ENCODE measurements at regions not wholly inside any gene's neighbourhood (a gene's known extent, or its start where the extent isn't known, plus 50 kb on each side); places are given as distances from the start of the nearest gene placed in this dataset.

DNA sequence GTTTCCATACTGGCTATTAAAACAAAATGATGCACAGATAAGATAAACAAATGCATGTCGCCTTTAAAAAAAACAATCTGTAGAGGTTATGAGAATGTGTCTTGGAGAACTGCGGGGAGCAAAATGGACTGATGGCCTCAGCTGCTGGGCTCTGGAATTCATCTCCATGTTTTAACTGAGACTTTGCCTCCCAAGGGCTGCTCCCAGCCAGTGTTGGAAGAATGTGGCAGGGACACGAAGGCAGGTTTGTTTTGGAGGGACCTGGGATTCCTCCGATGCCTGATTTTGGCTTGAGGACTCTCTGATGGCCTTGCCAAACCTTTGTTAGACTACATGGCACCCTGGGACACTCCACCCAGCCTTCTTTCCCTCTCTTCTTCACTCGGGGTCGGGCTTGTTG, 83.5 kb upstream of the AP1S2 start:
- H3K9me1 ChIP-seq (replicated peaks; ENCODE audit: control insufficient read depth, extremely low read depth, insufficient read depth, low read length): no peaks in the 10 kb centered on the region
- no peaks in the 10 kb centered on the region for H3K36me3 ChIP-seq (ENCODE audit: control insufficient read depth in 2 of 2, extremely low read depth in 1 of 2, insufficient read depth in 2 of 2, low read length in 2 of 2)
- FAIRE-seq (no peak), DNase-seq (ENCODE audit: low read depth, low spot score) (no peak)
- intact Hi-C loops (cut with micrococcal nuclease): no loop called here
- no peak overlapping the region for H3K27ac ChIP-seq (ENCODE audit: insufficient read depth, low read depth, low read length)
- H3K27me3 ChIP-seq (ENCODE audit: control insufficient read depth in 2 of 2, insufficient read depth in 2 of 2, low read length in 2 of 2): peaks cover 3 to 4% of the 10 kb centered on the region in 2 experiments
- TF ChIP-seq CTCF (IDR thresholded peaks at IDR 0.05; ENCODE audit: extremely low read depth in 1 of 2, insufficient read depth in 1 of 2, low read depth in 1 of 2, low read length in 2 of 2) (no peak), GATA2 (IDR thresholded peaks at IDR 0.05; ENCODE audit: insufficient read depth, insufficient read length, low read depth, low read length) (no peak), POLR2AphosphoS5 (IDR thresholded peaks at IDR 0.05; ENCODE audit: insufficient read depth, low read depth, low read length) (no peak), POLR2A (IDR thresholded peaks at IDR 0.05; ENCODE audit: low read depth, low read length) (no peak), FOS (IDR thresholded peaks at IDR 0.05; ENCODE audit: borderline replicate concordance, insufficient read depth, low read length) (no peak), JUN (IDR thresholded peaks at IDR 0.05; ENCODE audit: borderline replicate concordance, insufficient read depth, insufficient read length, low read depth) (no peak), EZH2 (IDR thresholded peaks at IDR 0.05; ENCODE audit: borderline replicate concordance, low read depth, low read length, severe bottlenecking) (no peak), MYC (IDR thresholded peaks at IDR 0.05; ENCODE audit: low read depth, low read length) (no peak)
- TF ChIP-seq, protein P1, sequence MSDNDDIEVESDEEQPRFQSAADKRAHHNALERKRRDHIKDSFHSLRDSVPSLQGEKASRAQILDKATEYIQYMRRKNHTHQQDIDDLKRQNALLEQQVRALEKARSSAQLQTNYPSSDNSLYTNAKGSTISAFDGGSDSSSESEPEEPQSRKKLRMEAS (IDR thresholded peaks at IDR 0.05; ENCODE audit: insufficient read depth, insufficient read length): no peak
- dilution Hi-C loops (cut with MboI; ENCODE audit: extremely low pct_ligation_motif_present, low sequenced_read_pairs): no loop called here
- H3K9me3 ChIP-seq (replicated peaks; ENCODE audit: control insufficient read depth, insufficient read depth, low read length): no peaks in the 10 kb centered on the region
- CTCF ChIA-PET: no interaction called here
- H3K4me3 ChIP-seq (replicated peaks in 1 of 3; ENCODE audit: insufficient read depth in 1 of 3, low read depth in 1 of 3, low read length in 3 of 3): no peak overlapping the region
- H3K4me2 ChIP-seq (ENCODE audit: insufficient read depth, low read length): no peak overlapping the region
- no peaks in the 10 kb centered on the region for H3K4me1 ChIP-seq (ENCODE audit: control insufficient read depth, extremely low read depth, insufficient read depth, low read length)
- H4K20me1 ChIP-seq (replicated peaks; ENCODE audit: control insufficient read depth, extremely low read depth, insufficient read depth, low read length): no peaks in the 10 kb centered on the region
- POLR2A ChIA-PET: no interaction called here
- H2AFZ ChIP-seq (ENCODE audit: low read depth, low read length): no peak overlapping the region
- no TSS peak for BruUV-seq (replicated peaks)
- no peaks in the 10 kb centered on the region for H3K79me2 ChIP-seq (ENCODE audit: control insufficient read depth, insufficient read depth, low read length)
- no peak overlapping the region for H3K9ac ChIP-seq (replicated peaks; ENCODE audit: extremely low read depth, insufficient read depth, low read length)
